NCI-H1417 (cell line): ENCODE measurements at regions not wholly inside any gene's neighbourhood (a gene's known extent, or its start where the extent isn't known, plus 50 kb on each side); places are given as distances from the start of the nearest gene placed in this dataset.

Experiments
- DNase-seq, 3 experiments: peaks; one replicate each; lab custom pipeline; 2025; lab: John Stamatoyannopoulos, UW

- DNase-seq: no peak
These were observed 920.9 kb downstream of the SLITRK5 start for GRCh38 chr13:88592105-88592504.

- peak in 1 of 3 experiments; percentile 21 for DNase-seq
These were observed 930.8 kb downstream of the SLITRK5 start for GRCh38 chr13:88601949-88602348.

- DNase-seq: no peak
These were observed 931.9 kb downstream of the SLITRK5 start for GRCh38 chr13:88602786-88603777.

GRCh38 chr13:88617176-88617575 is 946.0 kb downstream of the SLITRK5 start:
- peak in 1 of 3 experiments; percentile 67 for DNase-seq

GRCh38 chr13:88622362-88622973 is 951.3 kb downstream of the SLITRK5 start:
- no peak for DNase-seq

- no peak for DNase-seq
These were observed 952.0 kb downstream of the SLITRK5 start for GRCh38 chr13:88623150-88623549.

- no peak for DNase-seq
These were observed 955.9 kb downstream of the SLITRK5 start for GRCh38 chr13:88627071-88627470.

GRCh38 chr13:88628882-88629281 is 957.7 kb downstream of the SLITRK5 start:
- DNase-seq: no peak

- no peak for DNase-seq
These were observed 966.8 kb downstream of the SLITRK5 start for GRCh38 chr13:88637935-88638334.

- no peak for DNase-seq
These were observed 972.1 kb downstream of the SLITRK5 start for GRCh38 chr13:88643233-88643632.

GRCh38 chr13:88648598-88649373 is 977.6 kb downstream of the SLITRK5 start:
- no peak for DNase-seq

- DNase-seq: no peak
These were observed 978.7 kb downstream of the SLITRK5 start for GRCh38 chr13:88649855-88650254.

GRCh38 chr13:88651531-88651930 is 980.4 kb downstream of the SLITRK5 start:
- no peak for DNase-seq

- DNase-seq: peak in 1 of 3 experiments; percentile 21
These were observed 985.6 kb downstream of the SLITRK5 start for GRCh38 chr13:88656751-88657150.

GRCh38 chr13:88670509-88670908 is 999.3 kb downstream of the SLITRK5 start:
- DNase-seq: no peak

- no peak for DNase-seq
These were observed 1003.7 kb downstream of the SLITRK5 start for GRCh38 chr13:88674841-88675240.

GRCh38 chr13:88675347-88675996 is 1004.3 kb downstream of the SLITRK5 start:
- no peak for DNase-seq

GRCh38 chr13:88676016-88676415 is 1004.8 kb downstream of the SLITRK5 start:
- no peak for DNase-seq

- no peak for DNase-seq
These were observed 1014.3 kb downstream of the SLITRK5 start for GRCh38 chr13:88685459-88685858.

GRCh38 chr13:88701551-88701950 is 1030.4 kb downstream of the SLITRK5 start:
- no peak for DNase-seq

GRCh38 chr13:88704600-88705275 is 1033.6 kb downstream of the SLITRK5 start:
- DNase-seq: no peak
